ENCODE measurements at regions not wholly inside any gene's neighbourhood (a gene's known extent, or its start where the extent isn't known, plus 50 kb on each side); places are given as distances from the start of the nearest gene placed in this dataset.

DNA sequence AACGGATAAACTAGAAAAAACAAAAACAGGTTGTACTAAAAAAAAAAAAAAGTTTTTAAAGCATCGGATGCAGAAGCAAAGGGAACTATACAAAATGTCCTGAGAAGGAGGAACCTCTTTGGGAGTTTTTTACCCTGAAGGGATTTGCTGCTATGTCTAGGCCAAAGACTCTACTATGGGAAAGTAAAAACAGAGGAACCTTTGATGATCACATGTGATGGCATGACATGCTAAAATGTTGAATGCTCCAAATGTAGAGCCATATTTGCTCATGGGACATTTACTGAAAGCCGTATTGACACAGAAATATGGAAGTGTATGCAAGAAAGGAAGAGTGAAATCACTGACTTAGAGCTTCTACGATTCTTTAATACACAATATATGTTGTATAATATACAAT lies 992.0 kb upstream of the ZEB2 start:
- Histone ChIP-seq H3K4me3 (ENCODE audit: low read depth in 1 of 2, low read length in 1 of 2) (no peak overlapping the region), H3K27ac (no peak overlapping the region), H3K36me3 (no peaks in the 10 kb centered on the region), H3K9me3 (no peaks in the 10 kb centered on the region), H3K27me3 (no peaks in the 10 kb centered on the region), H3K4me1 (ENCODE audit: control insufficient read depth in 1 of 2, insufficient read depth in 1 of 2, low read depth in 1 of 2, low read length in 1 of 2) (no peaks in the 10 kb centered on the region)
- TF ChIP-seq CTCF (IDR thresholded peaks at IDR 0.05): no peak

GRCh38 chr2:145503511-145503910 lies 983.6 kb upstream of the ZEB2 start:
- Histone ChIP-seq H3K4me3 (ENCODE audit: low read depth in 1 of 2, low read length in 1 of 2) (no peak overlapping the region), H3K27ac (no peak overlapping the region), H3K27me3 (no peaks in the 10 kb centered on the region), H3K36me3 (no peaks in the 10 kb centered on the region), H3K4me1 (ENCODE audit: control insufficient read depth in 1 of 2, insufficient read depth in 1 of 2, low read depth in 1 of 2, low read length in 1 of 2) (no peaks in the 10 kb centered on the region), H3K9me3 (no peaks in the 10 kb centered on the region)
- no peak for TF ChIP-seq CTCF (IDR thresholded peaks at IDR 0.05)

- no peaks in the 10 kb centered on the region for H3K27me3 ChIP-seq
- H3K4me3 ChIP-seq (ENCODE audit: low read depth in 1 of 2, low read length in 1 of 2): no peak overlapping the region
- no peaks in the 10 kb centered on the region for H3K4me1 ChIP-seq (ENCODE audit: control insufficient read depth in 1 of 2, insufficient read depth in 1 of 2, low read depth in 1 of 2, low read length in 1 of 2)
- H3K36me3 ChIP-seq: no peaks in the 10 kb centered on the region
- no peak overlapping the region for H3K27ac ChIP-seq
- H3K9me3 ChIP-seq: no peaks in the 10 kb centered on the region
- no peak for TF ChIP-seq CTCF (IDR thresholded peaks at IDR 0.05)
Measured at GRCh38 chr2:145501920-145502319, 982.0 kb upstream of the ZEB2 start.

DNA sequence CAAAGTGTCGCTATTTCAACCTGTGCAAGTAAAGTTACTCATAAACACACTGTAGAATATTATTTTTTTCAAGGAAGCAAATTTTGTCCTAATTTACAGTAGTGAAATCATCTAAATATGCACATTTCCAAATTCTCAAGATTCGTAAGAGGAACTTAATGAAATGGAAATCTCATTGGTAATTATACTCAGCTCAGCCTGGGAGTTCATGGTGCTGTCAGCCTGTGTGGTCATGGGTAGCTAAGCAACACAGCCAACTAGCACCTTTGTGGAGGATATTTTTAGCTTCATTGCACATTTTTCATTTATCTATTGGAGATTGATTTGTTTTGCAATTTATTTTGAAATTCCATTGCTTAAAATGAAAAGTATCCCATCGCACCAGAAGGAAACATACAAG lies 975.7 kb upstream of the ZEB2 start:
- no peak for TF ChIP-seq CTCF (IDR thresholded peaks at IDR 0.05)
- no peaks in the 10 kb centered on the region for H3K9me3 ChIP-seq
- no peak overlapping the region for H3K4me3 ChIP-seq (ENCODE audit: low read depth in 1 of 2, low read length in 1 of 2)
- no peaks in the 10 kb centered on the region for H3K27me3 ChIP-seq
- H3K36me3 ChIP-seq: no peaks in the 10 kb centered on the region
- H3K4me1 ChIP-seq (ENCODE audit: control insufficient read depth in 1 of 2, insufficient read depth in 1 of 2, low read depth in 1 of 2, low read length in 1 of 2): no peaks in the 10 kb centered on the region
- no peak overlapping the region for H3K27ac ChIP-seq

DNA sequence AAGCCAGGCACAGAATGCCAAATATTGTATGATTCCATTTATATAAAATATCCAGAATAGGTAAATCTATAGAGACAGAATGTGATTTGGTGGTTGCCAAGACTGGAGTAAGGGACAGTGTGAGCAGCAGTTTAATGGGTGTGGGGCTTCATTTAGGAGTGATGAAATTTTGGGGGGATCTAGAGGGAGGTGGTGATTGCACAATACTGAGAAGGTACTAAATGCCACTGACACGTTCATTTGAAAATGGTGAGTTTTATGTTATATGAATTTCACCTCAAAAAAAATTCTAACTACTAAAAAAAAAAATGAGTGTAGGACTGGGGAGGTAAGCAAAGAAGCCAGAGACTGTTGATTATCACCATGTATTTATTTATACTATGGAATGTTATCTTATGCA lies 974.5 kb upstream of the ZEB2 start:
- Histone ChIP-seq H3K27me3 (no peaks in the 10 kb centered on the region), H3K9me3 (no peaks in the 10 kb centered on the region), H3K4me3 (ENCODE audit: low read depth in 1 of 2, low read length in 1 of 2) (no peak overlapping the region), H3K4me1 (ENCODE audit: control insufficient read depth in 1 of 2, insufficient read depth in 1 of 2, low read depth in 1 of 2, low read length in 1 of 2) (no peaks in the 10 kb centered on the region), H3K36me3 (no peaks in the 10 kb centered on the region), H3K27ac (no peak overlapping the region)
- no peak for TF ChIP-seq CTCF (IDR thresholded peaks at IDR 0.05)

DNA sequence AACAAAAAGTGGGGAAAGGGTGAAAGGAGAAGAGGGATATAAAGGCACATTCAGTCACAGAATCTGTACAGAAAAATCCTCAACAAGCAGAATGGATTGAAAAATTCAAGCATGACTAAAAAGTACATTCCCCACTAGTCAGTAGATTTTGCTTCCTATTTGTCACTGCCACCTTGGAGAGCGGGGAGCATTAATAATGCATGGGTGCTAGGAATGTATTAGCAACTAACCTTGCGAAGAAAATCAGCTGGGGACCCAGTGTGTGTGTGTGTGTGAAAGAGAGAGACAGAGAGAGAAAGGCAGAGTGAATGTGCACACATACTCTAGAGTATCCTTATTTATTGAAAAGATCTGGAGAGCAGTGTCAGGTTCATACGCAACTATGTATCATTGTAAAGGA lies 968.7 kb upstream of the ZEB2 start:
- no peaks in the 10 kb centered on the region for H3K36me3 ChIP-seq
- H3K27ac ChIP-seq: no peak overlapping the region
- no peaks in the 10 kb centered on the region for H3K9me3 ChIP-seq
- no peak for TF ChIP-seq CTCF (IDR thresholded peaks at IDR 0.05)
- no peak overlapping the region for H3K4me3 ChIP-seq (ENCODE audit: low read depth in 1 of 2, low read length in 1 of 2)
- H3K27me3 ChIP-seq: no peaks in the 10 kb centered on the region
- no peaks in the 10 kb centered on the region for H3K4me1 ChIP-seq (ENCODE audit: control insufficient read depth in 1 of 2, insufficient read depth in 1 of 2, low read depth in 1 of 2, low read length in 1 of 2)

Data from neutrophil (primary cell).